HG03280 (cell line): ENCODE measurements at regions not wholly inside any gene's neighbourhood (a gene's known extent, or its start where the extent isn't known, plus 50 kb on each side); places are given as distances from the start of the nearest gene placed in this dataset.

Experiments
- ATAC-seq: cut with Tn5 transposase; IDR thresholded peaks from one replicate; pipeline ENCODE4 v1.9.1; 2021; ENCODE audit warnings: mild to moderate bottlenecking, moderate library complexity; ENCODE audit not compliant: unreplicated experiment

GRCh38 chr6:156166093-156166492 lies 611.1 kb upstream of the ARID1B start:
- ATAC-seq: no peak

GRCh38 chr6:156164701-156165452 lies 612.3 kb upstream of the ARID1B start:
- no peak for ATAC-seq

GRCh38 chr6:156163311-156163710 lies 613.9 kb upstream of the ARID1B start:
- no peak for ATAC-seq

GRCh38 chr6:156161471-156161870 lies 615.7 kb upstream of the ARID1B start:
- ATAC-seq: no peak

GRCh38 chr6:156160795-156161165 lies 616.4 kb upstream of the ARID1B start:
- no peak for ATAC-seq

GRCh38 chr6:156160007-156160794 lies 617.0 kb upstream of the ARID1B start:
- ATAC-seq: no peak

GRCh38 chr6:156154896-156155295 lies 622.3 kb upstream of the ARID1B start:
- ATAC-seq: no peak

GRCh38 chr6:156150391-156150790 lies 626.8 kb upstream of the ARID1B start:
- ATAC-seq: no peak

GRCh38 chr6:156146891-156147290 lies 630.3 kb upstream of the ARID1B start:
- ATAC-seq: no peak

GRCh38 chr6:156131221-156131903 lies 645.8 kb upstream of the ARID1B start:
- ATAC-seq: peak; percentile 99

- no peak for ATAC-seq
Observed at GRCh38 chr6:156126535-156126934, 650.6 kb upstream of the ARID1B start.

GRCh38 chr6:156125844-156126243 lies 651.3 kb upstream of the ARID1B start:
- ATAC-seq: no peak

GRCh38 chr6:156123731-156124130 lies 653.4 kb upstream of the ARID1B start:
- ATAC-seq: no peak

GRCh38 chr6:156121973-156122372 lies 655.2 kb upstream of the ARID1B start:
- ATAC-seq: no peak

- no peak for ATAC-seq
Observed at GRCh38 chr6:156114541-156114940, 658.9 kb upstream of the NOX3 start.

- ATAC-seq: no peak
Observed at GRCh38 chr6:156113631-156114030, 658.0 kb upstream of the NOX3 start.

GRCh38 chr6:156111913-156112312 lies 656.3 kb upstream of the NOX3 start:
- ATAC-seq: no peak

GRCh38 chr6:156110249-156110648 lies 654.6 kb upstream of the NOX3 start:
- no peak for ATAC-seq

- no peak for ATAC-seq
Observed at GRCh38 chr6:156109713-156110112, 654.1 kb upstream of the NOX3 start.

- ATAC-seq: peak; percentile 47
Observed at GRCh38 chr6:156107624-156108101, 652.0 kb upstream of the NOX3 start.

GRCh38 chr6:156102129-156102528 lies 646.5 kb upstream of the NOX3 start:
- no peak for ATAC-seq

- no peak for ATAC-seq
Observed at GRCh38 chr6:156098839-156099238, 643.2 kb upstream of the NOX3 start.
